Endodermal cell (in vitro differentiated cells): ENCODE measurements at regions not wholly inside any gene's neighbourhood (a gene's known extent, or its start where the extent isn't known, plus 50 kb on each side); places are given as distances from the start of the nearest gene placed in this dataset.

Experiments
- DNase-seq: peaks from one replicate; pipeline ENCODE4 v3.0.0-alpha.2; 2017
- H3K27ac ChIP-seq: 2 replicates; pipeline ENCODE4 v1.5.1; 2013; ENCODE audit warnings: mild to moderate bottlenecking, low read depth, low read length, moderate library complexity
- H3K27me3 ChIP-seq: 2 replicates; pipeline ENCODE4 v1.6.1; 2013; ENCODE audit warnings: mild to moderate bottlenecking, low read length, moderate library complexity; ENCODE audit not compliant: insufficient read depth, control insufficient read depth, poor library complexity, severe bottlenecking
- H3K36me3 ChIP-seq: 2 replicates; pipeline ENCODE4 v1.7.0; 2013; ENCODE audit warnings: mild to moderate bottlenecking, low read length, moderate library complexity; ENCODE audit not compliant: control insufficient read depth, insufficient read depth
- H3K4me1 ChIP-seq: one replicate; pipeline ENCODE4 v1.7.0; 2013; ENCODE audit warnings: low read length; ENCODE audit not compliant: control insufficient read depth, insufficient read depth
- H3K4me3 ChIP-seq: 2 replicates; pipeline ENCODE4 v1.5.1; 2013; ENCODE audit warnings: mild to moderate bottlenecking, low read length, moderate library complexity
- H3K9ac ChIP-seq: 2 replicates; pipeline ENCODE4 v1.6.1; 2013; ENCODE audit warnings: mild to moderate bottlenecking, low read length, moderate library complexity; ENCODE audit not compliant: poor library complexity, severe bottlenecking; ENCODE audit errors: extremely low read depth
- H3K9me3 ChIP-seq: 2 replicates; pipeline ENCODE4 v1.6.1; 2013; ENCODE audit warnings: mild to moderate bottlenecking, low read length, moderate library complexity; ENCODE audit not compliant: control insufficient read depth
- H3K27ac Mint-ChIP-seq: 2 replicates; pipeline ENCODE4 v1.8.0; 2020; ENCODE audit warnings: mixed read lengths
- H3K27me3 Mint-ChIP-seq: 2 replicates; pipeline ENCODE4 v1.8.0; 2021; ENCODE audit warnings: mild to moderate bottlenecking, mixed read lengths; ENCODE audit not compliant: insufficient read depth
- H3K36me3 Mint-ChIP-seq: 2 replicates; pipeline ENCODE4 v1.8.0; 2020; ENCODE audit warnings: low read depth, mixed read lengths
- H3K4me1 Mint-ChIP-seq: 2 replicates; pipeline ENCODE4 v1.8.0; 2020; ENCODE audit warnings: mixed read lengths
- H3K4me3 Mint-ChIP-seq: 2 replicates; pipeline ENCODE4 v1.8.0; 2020; ENCODE audit warnings: mild to moderate bottlenecking, moderate library complexity, mixed read lengths
- H3K9me3 Mint-ChIP-seq: 2 replicates; pipeline ENCODE4 v1.8.0; 2020; ENCODE audit warnings: mild to moderate bottlenecking, mixed read lengths
- CTCF ChIP-seq: fragments of 200-600 bp; sonication (generic); conservative IDR thresholded peaks from 2 replicates; pipeline ENCODE4 v1.5.0; 2021; ENCODE audit warnings: antibody characterized with exemption, mild to moderate bottlenecking
- WGBS, 2 experiments: methylation state at CpG; one replicate each; pipeline versions ENCODE4 v1.1.5 to v1.1.7; 2013; ENCODE audit warnings: missing lambda C conversion rate in 2 of 2, mixed read lengths in 1 of 2; ENCODE audit not compliant: insufficient coverage in 1 of 2, insufficient read length in 1 of 2; 5-methylcytosine and 5-hydroxymethylcytosine counted together

- no peak overlapping the region for H3K9ac ChIP-seq
- Mint-ChIP-seq H3K4me3 (no peak overlapping the region), H3K27ac (no peak overlapping the region), H3K27me3 (peaks cover 4% of the 10 kb centered on the region), H3K9me3 (no peaks in the 10 kb centered on the region), H3K4me1 (peaks cover 8% of the 10 kb centered on the region), H3K36me3 (no peaks in the 10 kb centered on the region)
- WGBS, 2 experiments = 83 to 94% methylated on average over 1 of the region's 1 CpG
- no peak overlapping the region for H3K4me3 ChIP-seq
- H3K9me3 ChIP-seq = no peaks in the 10 kb centered on the region
- no peaks in the 10 kb centered on the region for H3K27me3 ChIP-seq
- no peak for DNase-seq
- TF ChIP-seq CTCF = no peak
- no peaks in the 10 kb centered on the region for H3K36me3 ChIP-seq
- H3K27ac ChIP-seq = no peak overlapping the region
- peaks cover 7% of the 10 kb centered on the region for H3K4me1 ChIP-seq
Measured at GRCh38 chr2:212640428-212640827, 101.8 kb upstream of the ERBB4 start.

- no peaks in the 10 kb centered on the region for H3K4me1 ChIP-seq
- H3K36me3 Mint-ChIP-seq = no peaks in the 10 kb centered on the region
Measured at GRCh38 chr2:212638694-212639093, 100.1 kb upstream of the ERBB4 start.

GRCh38 chr2:212628586-212628985, 90.0 kb upstream of the ERBB4 start:
- no peak for TF ChIP-seq CTCF
- no peaks in the 10 kb centered on the region for H3K9me3 ChIP-seq
- H3K4me3 Mint-ChIP-seq = no peak overlapping the region
- no peaks in the 10 kb centered on the region for H3K27me3 ChIP-seq
- no peak overlapping the region for H3K9ac ChIP-seq
- no peaks in the 10 kb centered on the region for H3K9me3 Mint-ChIP-seq
- no peaks in the 10 kb centered on the region for H3K36me3 ChIP-seq
- DNase-seq = no peak
- WGBS, 2 experiments = 92% methylated on average over 1 of the region's 1 CpG; no CpG with 5 or more reads in 1 of the 2 experiments
- no peaks in the 10 kb centered on the region for H3K4me1 Mint-ChIP-seq
- no peaks in the 10 kb centered on the region for H3K27me3 Mint-ChIP-seq
- H3K27ac Mint-ChIP-seq = no peak overlapping the region
- H3K36me3 Mint-ChIP-seq = no peaks in the 10 kb centered on the region
- H3K4me3 ChIP-seq = no peak overlapping the region
- H3K4me1 ChIP-seq = no peaks in the 10 kb centered on the region
- H3K27ac ChIP-seq = no peak overlapping the region

More at GRCh38 chr2:212638694-212639093, 100.1 kb upstream of the ERBB4 start:
- H3K4me1 Mint-ChIP-seq = no peaks in the 10 kb centered on the region
- H3K27ac ChIP-seq = no peak overlapping the region
- 100% methylated on average over 1 of the region's 2 CpGs; no CpG with 5 or more reads in 1 of the 2 experiments for WGBS, 2 experiments
- no peaks in the 10 kb centered on the region for H3K36me3 ChIP-seq
- no peak for DNase-seq
- H3K4me3 Mint-ChIP-seq = no peak overlapping the region
- H3K27ac Mint-ChIP-seq = no peak overlapping the region
- H3K4me3 ChIP-seq = no peak overlapping the region
- TF ChIP-seq CTCF = no peak
- no peak overlapping the region for H3K9ac ChIP-seq
- H3K27me3 ChIP-seq = no peaks in the 10 kb centered on the region
- no peaks in the 10 kb centered on the region for H3K9me3 ChIP-seq
- no peaks in the 10 kb centered on the region for H3K9me3 Mint-ChIP-seq
- H3K27me3 Mint-ChIP-seq = peaks cover 4% of the 10 kb centered on the region
